GM12878 (cell line): ENCODE measurements at regions not wholly inside any gene's neighbourhood (a gene's known extent, or its start where the extent isn't known, plus 50 kb on each side); places are given as distances from the start of the nearest gene placed in this dataset.

Experiments
- ATAC-seq: fragments of 200-7000 bp; cut with Tn5 transposase; 3 replicates; pipeline ENCODE4 v1.9.1; 2020; ENCODE audit warnings: mild to moderate bottlenecking, moderate library complexity
- BruUV-seq: library from RNA; stranded (reverse); fragments of 400-500 nt; replicated peaks from 2 replicates; lab custom pipeline; 2021; lab: Mats Ljungman, UMichigan
- CTCF ChIA-PET: fragments of 300-600 bp; sonication (Branson Sonifier 250); formaldehyde crosslinking; extraction: SDS; loops from one replicate; lab custom pipeline; 2021; ENCODE audit warnings: inconsistent platforms; lab: Yijun Ruan, JAX
- POLR2A ChIA-PET: fragments of 350-600 bp; formaldehyde crosslinking; extraction: SDS; loops from one replicate; lab custom pipeline; 2021; ENCODE audit warnings: inconsistent platforms; lab: Charles Lee
- RAD21 ChIA-PET: fragments of 300-600 bp; sonication (Branson Sonifier 250); formaldehyde crosslinking; loops from one replicate; lab custom pipeline; 2023; ENCODE audit warnings: antibody characterized with exemption; ENCODE audit not compliant: unreplicated experiment; lab: Charles Lee
- SMC1A ChIA-PET: fragments of 300-600 bp; sonication (Branson Sonifier 250); formaldehyde crosslinking; loops from one replicate; lab custom pipeline; 2023; ENCODE audit not compliant: unreplicated experiment, uncharacterized antibody; lab: Charles Lee
- DNase-seq: peaks from one replicate; pipeline ENCODE4 v3.0.0-alpha.2; 2011; ENCODE audit warnings: low read depth, low spot score
- FAIRE-seq: peaks from 3 replicates; lab custom pipeline; 2011; peaks lifted over from hg19 to GRCh38; lab: Jason Lieb, UNC
- H2AFZ ChIP-seq: 2 replicates; pipeline ENCODE4 v1.6.0; 2011; ENCODE audit warnings: low read depth, low read length, control low read depth; ENCODE audit not compliant: control insufficient read depth
- H3K27ac ChIP-seq: 2 replicates; pipeline ENCODE4 v1.5.1; 2011; ENCODE audit warnings: control low read depth; ENCODE audit not compliant: control insufficient read depth, insufficient read depth
- H3K27me3 ChIP-seq, 2 experiments: replicated peaks in 1 of 2; 2 replicates each; pipeline versions ENCODE4 v1.6.0 to v1.6.1; 2011; ENCODE audit warnings: low read length in 1 of 2; ENCODE audit not compliant: control insufficient read depth in 2 of 2, insufficient read depth in 2 of 2
- H3K36me3 ChIP-seq, 2 experiments: 2 replicates each; pipeline ENCODE4 v1.5.1; 2011; ENCODE audit warnings: low read length in 1 of 2; ENCODE audit not compliant: control insufficient read depth in 2 of 2, insufficient read depth in 2 of 2
- H3K4me1 ChIP-seq: 2 replicates; pipeline ENCODE4 v1.6.1; 2011; ENCODE audit warnings: mild to moderate bottlenecking, low read length, moderate library complexity, mixed read lengths; ENCODE audit not compliant: control insufficient read depth, insufficient read depth
- H3K4me2 ChIP-seq: 2 replicates; pipeline ENCODE4 v1.6.0; 2011; ENCODE audit warnings: control low read depth; ENCODE audit not compliant: control insufficient read depth, insufficient read depth
- H3K4me3 ChIP-seq: fragments of 200-600 bp; sonication (generic); 2 replicates; pipeline ENCODE4 v1.5.1; 2016
- H3K79me2 ChIP-seq: 2 replicates; pipeline ENCODE4 v1.6.0; 2011; ENCODE audit warnings: low read length; ENCODE audit not compliant: control insufficient read depth, insufficient read depth
- H3K9ac ChIP-seq: 2 replicates; pipeline ENCODE4 v1.8.0; 2011; ENCODE audit warnings: low read length, control low read depth, mixed read lengths; ENCODE audit not compliant: control insufficient read depth, insufficient read depth
- H3K9me3 ChIP-seq: replicated peaks from 3 replicates; pipeline ENCODE4 v1.5.1; 2011; ENCODE audit warnings: mild to moderate bottlenecking, low read length; ENCODE audit not compliant: control insufficient read depth, insufficient read depth
- H4K20me1 ChIP-seq: 2 replicates; pipeline ENCODE4 v1.6.0; 2011; ENCODE audit not compliant: control insufficient read depth, insufficient read depth
- ATF2 ChIP-seq: IDR thresholded peaks from 2 replicates; pipeline ENCODE4 v1.6.1; 2012; ENCODE audit warnings: low read length, inconsistent platforms
- CHD1 ChIP-seq: IDR thresholded peaks from 2 replicates; pipeline ENCODE4 v1.6.1; 2012; ENCODE audit warnings: low read depth, low read length, improper control_type of control experiment
- FOS ChIP-seq: IDR thresholded peaks from 3 replicates; pipeline ENCODE4 v1.6.1; 2011; ENCODE audit warnings: borderline replicate concordance; ENCODE audit not compliant: insufficient read length; ENCODE audit errors: extremely low read depth
- KLF5 ChIP-seq: fragments of 450-650 bp; IDR thresholded peaks from 2 replicates; pipeline ENCODE4 v1.6.1; 2014; ENCODE audit warnings: mild to moderate bottlenecking; ENCODE audit not compliant: partially characterized antibody
- LARP7 ChIP-seq: fragments of 450-650 bp; IDR thresholded peaks from 2 replicates; pipeline ENCODE4 v1.6.1; 2017; ENCODE audit warnings: mild to moderate bottlenecking
- NFYA ChIP-seq: IDR thresholded peaks from 2 replicates; pipeline ENCODE4 v1.6.1; 2011; ENCODE audit warnings: low read depth, mild to moderate bottlenecking, low read length, improper control_type of control experiment, borderline replicate concordance
- NR2C1 ChIP-seq: fragments of 450-650 bp; IDR thresholded peaks from 2 replicates; pipeline ENCODE4 v1.6.1; 2017; ENCODE audit warnings: antibody characterized with exemption, mild to moderate bottlenecking, moderate library complexity
- NR2C2 ChIP-seq: IDR thresholded peaks from 2 replicates; pipeline ENCODE4 v1.6.1; 2011; ENCODE audit warnings: borderline replicate concordance, low read depth; ENCODE audit not compliant: control insufficient read depth, insufficient read length
- PML ChIP-seq: IDR thresholded peaks from 2 replicates; pipeline ENCODE4 v1.6.1; 2012; ENCODE audit warnings: low read length, inconsistent platforms
- TAF1 ChIP-seq: IDR thresholded peaks from 2 replicates; pipeline ENCODE4 v1.6.1; 2011; ENCODE audit warnings: mild to moderate bottlenecking, low read depth, low read length, borderline replicate concordance
- ZBTB40 ChIP-seq: fragments of 450-650 bp; IDR thresholded peaks from 2 replicates; pipeline ENCODE4 v1.6.1; 2016; ENCODE audit warnings: mild to moderate bottlenecking, moderate library complexity, borderline replicate concordance
- ZNF622 ChIP-seq: fragments of 450-650 bp; IDR thresholded peaks from 2 replicates; pipeline ENCODE4 v1.6.1; 2017; ENCODE audit warnings: mild to moderate bottlenecking, inconsistent platforms
- WGBS: methylation state at CpG from one replicate; pipeline ENCODE4 v1.1.6; 2016; ENCODE audit warnings: low lambda C conversion rate; ENCODE audit not compliant: insufficient replicate concordance, insufficient coverage; ENCODE audit errors: missing lambda C conversion rate; 5-methylcytosine and 5-hydroxymethylcytosine counted together
- in situ Hi-C: fragments of 300-500 bp; cut with MboI; formaldehyde crosslinking; loops from 9 replicates; pipeline ENCODE4 v1.14.3; 2018; ENCODE audit warnings: mixed read lengths
- intact Hi-C: fragments of 100-400 bp; cut with micrococcal nuclease; formaldehyde crosslinking; loops from one replicate; pipeline ENCODE4 v1.14.2; 2022; ENCODE audit not compliant: unreplicated experiment
- TF ChIP-seq, protein P1 (sequence below): fragments of 450-650 bp; conservative IDR thresholded peaks from 2 replicates; pipeline ENCODE4 v1.6.1; 2017; ENCODE audit warnings: mild to moderate bottlenecking, moderate library complexity

DNA sequence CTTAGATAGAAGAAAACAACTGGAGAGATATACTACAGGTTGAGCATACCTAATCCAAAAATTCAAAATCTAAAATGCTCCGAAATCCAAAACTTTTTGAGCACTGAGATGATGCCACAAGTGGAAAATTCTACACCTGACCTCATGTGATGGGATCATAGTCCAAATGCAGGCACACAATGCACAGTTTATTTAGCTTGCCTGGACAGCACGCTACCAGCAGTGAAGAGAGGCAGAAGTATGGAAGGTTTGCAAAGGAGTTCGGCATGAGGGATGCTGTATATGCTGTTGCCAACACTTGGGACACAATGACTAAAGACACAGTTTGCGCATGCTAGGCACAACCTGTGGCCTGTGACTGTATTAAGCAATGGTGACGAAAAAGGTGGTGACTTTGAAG lies 58.1 kb upstream of the CAND1 start:
- in situ Hi-C loops (no loop called here), intact Hi-C loops (no loop called here)
- no peaks in the 10 kb centered on the region; a peak in 1 of 4 replicates for H3K27me3 ChIP-seq
- ChIA-PET POLR2A (no interaction called here), SMC1A (no interaction called here), RAD21 (no interaction called here), CTCF (no interaction called here)
- no TSS peak for BruUV-seq
- no peaks in the 10 kb centered on the region for H3K36me3 ChIP-seq
- no peaks in the 10 kb centered on the region for H3K9me3 ChIP-seq
- no peak for FAIRE-seq
- DNase-seq = no peak
- no peaks in the 10 kb centered on the region for H4K20me1 ChIP-seq
- no peak overlapping the region for H3K27ac ChIP-seq
- H3K4me2 ChIP-seq = no peak overlapping the region
- no peaks in the 10 kb centered on the region for H3K79me2 ChIP-seq
- no peaks in the 10 kb centered on the region for H3K4me1 ChIP-seq
- H2AFZ ChIP-seq = no peak overlapping the region
- TF ChIP-seq NR2C1 (no peak), ZBTB40 (no peak), FOS (no peak), KLF5 (no peak), PML (no peak), NFYA (no peak), TAF1 (no peak), LARP7 (no peak), CHD1 (no peak), ZNF622 (no peak), ATF2 (no peak), NR2C2 (no peak)
- TF ChIP-seq, protein P1, sequence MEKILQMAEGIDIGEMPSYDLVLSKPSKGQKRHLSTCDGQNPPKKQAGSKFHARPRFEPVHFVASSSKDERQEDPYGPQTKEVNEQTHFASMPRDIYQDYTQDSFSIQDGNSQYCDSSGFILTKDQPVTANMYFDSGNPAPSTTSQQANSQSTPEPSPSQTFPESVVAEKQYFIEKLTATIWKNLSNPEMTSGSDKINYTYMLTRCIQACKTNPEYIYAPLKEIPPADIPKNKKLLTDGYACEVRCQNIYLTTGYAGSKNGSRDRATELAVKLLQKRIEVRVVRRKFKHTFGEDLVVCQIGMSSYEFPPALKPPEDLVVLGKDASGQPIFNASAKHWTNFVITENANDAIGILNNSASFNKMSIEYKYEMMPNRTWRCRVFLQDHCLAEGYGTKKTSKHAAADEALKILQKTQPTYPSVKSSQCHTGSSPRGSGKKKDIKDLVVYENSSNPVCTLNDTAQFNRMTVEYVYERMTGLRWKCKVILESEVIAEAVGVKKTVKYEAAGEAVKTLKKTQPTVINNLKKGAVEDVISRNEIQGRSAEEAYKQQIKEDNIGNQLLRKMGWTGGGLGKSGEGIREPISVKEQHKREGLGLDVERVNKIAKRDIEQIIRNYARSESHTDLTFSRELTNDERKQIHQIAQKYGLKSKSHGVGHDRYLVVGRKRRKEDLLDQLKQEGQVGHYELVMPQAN = no peak
- no peak overlapping the region for H3K4me3 ChIP-seq
- no peak overlapping the region for H3K9ac ChIP-seq
- 42% methylated on average over 5 of the region's 5 CpGs for WGBS
- no peak for ATAC-seq
